ENCODE measurements at regions not wholly inside any gene's neighbourhood (a gene's known extent, or its start where the extent isn't known, plus 50 kb on each side); places are given as distances from the start of the nearest gene placed in this dataset.
A peak's percentile ranks its signal among the peaks of the same experiment; 100 is the strongest.

- DNase-seq (ENCODE audit: low spot score) (no peak), FAIRE-seq (no peak)
Measured at GRCh38 chr12:124431971-124432370, 135.4 kb downstream of the NCOR2 start.

- no peak for FAIRE-seq
- no peak for DNase-seq (ENCODE audit: low spot score)
Measured at GRCh38 chr12:124430491-124430890, 135.6 kb downstream of the RFLNA start.

- DNase-seq (ENCODE audit: low spot score) (no peak), FAIRE-seq (no peak)
Measured at GRCh38 chr12:124429535-124429934, 134.6 kb downstream of the RFLNA start.

- DNase-seq (ENCODE audit: low spot score) (no peak), FAIRE-seq (no peak)
Measured at GRCh38 chr12:124428792-124429281, 133.9 kb downstream of the RFLNA start.

- DNase-seq (ENCODE audit: low spot score) (no peak), FAIRE-seq (no peak)
Measured at GRCh38 chr12:124428136-124428791, 133.4 kb downstream of the RFLNA start.

GRCh38 chr12:124426594-124427555 lies 132.0 kb downstream of the RFLNA start:
- FAIRE-seq (no peak), DNase-seq (ENCODE audit: low spot score) (no peak)

GRCh38 chr12:124425667-124426066 lies 130.8 kb downstream of the RFLNA start:
- FAIRE-seq (no peak), DNase-seq (ENCODE audit: low spot score) (no peak)

GRCh38 chr12:124424516-124424905 lies 129.6 kb downstream of the RFLNA start:
- DNase-seq (ENCODE audit: low spot score): no peak
- no peak for FAIRE-seq

- FAIRE-seq: no peak
Measured at GRCh38 chr12:124423761-124424515, 129.0 kb downstream of the RFLNA start.

GRCh38 chr12:124422570-124423523 lies 128.0 kb downstream of the RFLNA start:
- DNase-seq (ENCODE audit: low spot score) (peak; percentile 85), FAIRE-seq (peak; percentile 89)

More at GRCh38 chr12:124423761-124424515, 129.0 kb downstream of the RFLNA start:
- no peak for DNase-seq (ENCODE audit: low spot score)

- FAIRE-seq (no peak), DNase-seq (ENCODE audit: low spot score) (peak; percentile 18)
Measured at GRCh38 chr12:124422142-124422569, 127.3 kb downstream of the RFLNA start.

- no peak for FAIRE-seq
- DNase-seq (ENCODE audit: low spot score): no peak
Measured at GRCh38 chr12:124420996-124421674, 126.2 kb downstream of the RFLNA start.

GRCh38 chr12:124420041-124420995 lies 125.4 kb downstream of the RFLNA start:
- FAIRE-seq (no peak), DNase-seq (ENCODE audit: low spot score) (no peak)

GRCh38 chr12:124419292-124420040 lies 124.6 kb downstream of the RFLNA start:
- FAIRE-seq (no peak), DNase-seq (ENCODE audit: low spot score) (no peak)

GRCh38 chr12:124418791-124419190 lies 123.9 kb downstream of the RFLNA start:
- FAIRE-seq (no peak), DNase-seq (ENCODE audit: low spot score) (no peak)

- FAIRE-seq (no peak), DNase-seq (ENCODE audit: low spot score) (no peak)
Measured at GRCh38 chr12:124418156-124418555, 123.3 kb downstream of the RFLNA start.

GRCh38 chr12:124416516-124417395 lies 121.9 kb downstream of the RFLNA start:
- no peak for FAIRE-seq

More at GRCh38 chr12:124416516-124417395, 121.9 kb downstream of the RFLNA start:
- no peak for DNase-seq (ENCODE audit: low spot score)

Measured in RCC 7860 (cell line).